ENCODE measurements at regions not wholly inside any gene's neighbourhood (a gene's known extent, or its start where the extent isn't known, plus 50 kb on each side); places are given as distances from the start of the nearest gene placed in this dataset.
"Not testable (repeated sequence)": the region's sequence is repeated elsewhere in the genome, so short reads cannot be mapped to it uniquely, and the experiment has no call there.

DNA sequence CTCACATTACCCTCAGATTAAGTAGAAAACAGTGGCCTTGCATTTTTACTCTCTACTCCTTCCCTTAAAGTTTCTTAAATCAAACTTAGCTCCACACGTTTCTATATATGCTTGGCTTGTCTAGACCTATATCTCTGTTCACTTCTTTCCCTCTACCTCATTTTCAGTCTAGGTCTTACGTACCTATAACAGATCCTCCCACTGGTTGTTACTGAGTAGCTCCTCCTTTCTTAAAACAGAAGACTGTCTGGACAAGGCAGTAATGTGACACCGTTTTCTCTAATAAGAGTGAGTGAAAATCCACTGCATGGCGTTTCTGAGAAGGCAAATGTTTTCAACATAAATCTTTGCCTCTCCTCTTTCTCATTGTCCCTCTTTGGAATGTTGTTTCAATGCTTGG is 211.7 kb upstream of the POGK start:
- no peak for DNase-seq

DNA sequence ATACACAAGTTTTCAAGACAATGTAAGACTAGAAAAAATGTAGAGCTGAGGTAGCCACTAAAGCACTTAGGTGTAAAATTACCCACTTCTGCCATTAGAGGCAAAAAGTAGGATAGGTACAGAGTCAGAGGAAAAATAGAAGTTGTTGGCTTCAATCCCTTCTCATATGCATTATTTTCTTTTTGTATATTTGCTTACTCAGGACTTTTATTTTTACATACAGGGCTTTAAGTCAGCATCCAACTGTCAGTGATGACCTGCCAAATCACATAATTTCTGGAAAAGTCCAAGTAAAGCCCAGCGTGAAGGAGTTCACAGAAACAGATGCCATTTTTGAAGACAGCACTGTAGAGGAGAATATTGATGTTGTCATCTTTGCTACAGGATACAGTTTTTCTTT is 211.0 kb upstream of the POGK start:
- DNase-seq: no peak

DNA sequence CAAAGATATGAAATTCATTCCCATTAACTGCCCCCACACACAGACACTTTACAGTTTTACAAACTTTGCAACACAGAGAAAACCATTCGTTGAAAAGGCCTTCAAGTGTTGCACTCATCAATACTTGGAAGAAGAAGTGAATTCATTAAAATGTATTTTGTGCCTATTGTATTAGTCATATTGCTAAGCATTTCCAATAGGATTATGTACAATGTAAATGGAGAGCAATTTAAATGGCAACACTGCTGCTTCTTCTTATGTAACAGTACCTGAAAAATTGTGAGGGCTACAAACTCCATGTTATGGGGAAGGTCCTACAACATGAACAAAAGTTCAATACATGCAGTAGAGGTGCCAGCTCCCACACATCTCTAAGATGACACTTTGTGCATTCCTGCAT is 209.3 kb upstream of the POGK start:
- DNase-seq: no peak

DNA sequence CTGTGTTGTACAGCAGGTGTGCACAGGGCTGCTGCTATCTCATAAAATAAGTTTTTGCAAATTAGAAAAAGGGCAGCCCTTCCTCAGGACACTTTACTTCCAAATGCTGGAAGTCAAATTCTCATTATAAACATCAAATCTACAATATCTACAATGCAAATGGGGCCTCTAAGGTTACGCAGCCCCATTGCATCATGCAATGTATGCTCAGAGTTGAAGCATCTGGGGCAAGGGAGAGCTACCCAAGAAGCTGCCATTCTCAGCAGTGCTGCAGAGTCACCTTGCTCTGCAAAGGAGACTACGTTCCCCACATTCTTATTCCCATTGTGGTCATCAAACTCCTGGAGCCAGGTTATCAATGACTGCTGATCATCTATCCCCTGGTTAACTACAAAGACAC is 208.9 kb upstream of the POGK start:
- no peak for DNase-seq

DNA sequence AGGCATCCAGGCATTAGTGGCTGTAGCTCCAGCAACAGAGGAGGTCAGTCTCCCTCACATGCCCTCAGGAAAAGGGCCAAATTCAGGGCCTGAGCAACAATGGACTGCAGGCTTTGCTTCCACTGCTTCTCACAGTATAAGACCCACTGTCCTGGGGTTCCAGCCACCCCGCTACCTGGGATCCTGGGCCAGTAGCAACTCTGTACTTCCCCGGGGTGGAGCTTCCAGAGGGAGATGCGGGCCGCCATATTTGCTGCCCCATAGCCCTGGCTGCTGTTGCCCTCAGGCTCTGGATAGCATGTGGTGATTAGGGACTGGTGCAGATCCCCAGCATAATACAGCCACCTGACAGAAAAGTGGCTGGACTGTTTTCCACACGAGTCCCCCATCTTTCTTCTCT is 201.1 kb upstream of the POGK start:
- no peak for DNase-seq

DNA sequence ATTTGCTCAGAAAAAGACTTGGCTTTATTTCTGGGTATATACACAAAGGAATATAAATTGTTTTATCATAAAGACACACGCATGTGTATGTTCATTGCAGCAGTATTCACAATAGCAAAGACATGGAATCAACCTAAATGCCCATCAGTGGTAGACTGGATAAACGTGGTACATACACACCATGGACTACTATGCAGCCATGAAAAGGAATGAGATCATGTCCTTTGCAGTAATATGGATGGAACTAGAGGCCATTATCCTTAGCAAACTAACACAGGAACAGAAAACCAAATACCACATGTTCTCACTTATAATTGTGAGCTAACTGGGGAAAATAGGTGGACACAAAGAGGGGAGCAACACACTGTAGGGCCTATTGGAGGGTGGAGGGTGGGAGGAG is 182.0 kb upstream of the POGK start:
- not testable (repeated sequence) for DNase-seq

DNA sequence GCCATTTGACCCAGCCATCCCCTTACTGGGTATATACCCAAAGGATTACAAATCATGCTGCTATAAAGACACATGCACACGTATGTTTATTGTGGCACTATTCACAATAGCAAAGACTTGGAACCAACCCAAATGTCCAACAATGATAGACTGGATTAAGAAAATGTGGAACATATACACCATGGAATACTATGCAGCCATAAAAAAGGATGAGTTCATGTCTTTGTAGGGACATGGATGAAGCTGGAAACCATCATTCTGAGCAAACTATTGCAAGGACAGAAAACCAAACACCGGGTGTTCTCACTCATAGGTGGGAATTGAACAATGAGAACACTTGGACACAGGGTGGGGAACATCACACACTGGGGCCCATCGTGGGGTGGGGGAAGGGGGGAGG is 172.5 kb upstream of the POGK start:
- not testable (repeated sequence) for DNase-seq

DNA sequence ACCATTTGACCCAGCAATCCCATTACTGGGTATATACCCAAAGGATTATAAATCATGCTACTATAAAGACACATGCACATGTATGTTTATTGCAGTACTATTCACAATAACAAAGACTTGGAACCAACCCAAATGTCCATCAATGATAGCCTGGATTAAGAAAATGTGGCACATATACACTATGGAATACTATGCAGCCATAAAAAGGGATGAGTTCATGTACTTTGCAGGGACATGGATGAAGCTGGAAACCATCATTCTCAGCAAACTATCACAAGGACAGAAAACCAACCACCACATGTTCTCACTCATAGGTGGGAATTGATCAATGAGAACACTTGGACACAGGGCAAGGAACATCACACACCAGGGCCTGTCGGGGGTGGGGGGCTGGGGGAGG is 171.7 kb upstream of the POGK start:
- DNase-seq: not testable (repeated sequence)

DNA sequence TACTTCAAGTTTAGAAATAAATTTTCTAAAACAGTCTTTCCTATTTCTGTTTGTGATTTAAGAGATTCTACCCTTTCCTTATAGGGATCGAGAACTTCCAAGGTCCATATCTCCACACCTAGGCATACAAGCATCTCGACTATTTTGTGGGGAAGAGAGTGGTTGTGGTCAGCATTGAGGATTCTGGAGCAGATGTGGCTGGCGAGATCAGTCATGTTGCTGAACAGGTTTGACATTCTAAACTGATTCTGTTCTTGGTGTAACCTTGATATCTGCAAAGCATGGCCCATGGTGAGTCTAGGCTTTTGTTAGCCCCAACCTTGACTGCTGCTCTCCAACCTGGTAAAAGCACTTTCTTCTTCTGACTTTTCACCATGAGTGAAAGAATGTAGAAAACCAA is 167.6 kb upstream of the POGK start:
- DNase-seq: no peak

DNA sequence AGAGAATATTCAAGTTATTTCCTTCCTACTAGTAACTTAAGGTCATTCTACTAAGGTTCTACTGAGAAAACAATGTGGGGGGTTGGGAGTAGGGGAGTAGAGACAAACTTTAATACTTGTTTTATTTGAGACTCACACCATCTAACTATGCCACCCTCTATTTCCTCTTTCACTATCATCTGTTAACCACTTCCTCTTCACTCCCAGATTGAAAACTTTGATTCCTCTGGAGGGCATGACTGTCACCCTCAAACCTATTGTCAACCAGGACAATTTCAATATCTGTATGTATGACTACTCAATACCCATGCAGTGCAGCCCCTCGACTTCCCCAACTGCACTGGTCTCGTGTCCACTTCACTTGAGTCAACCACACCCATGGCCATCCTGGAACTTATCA is 165.6 kb upstream of the POGK start:
- DNase-seq: no peak

DNA sequence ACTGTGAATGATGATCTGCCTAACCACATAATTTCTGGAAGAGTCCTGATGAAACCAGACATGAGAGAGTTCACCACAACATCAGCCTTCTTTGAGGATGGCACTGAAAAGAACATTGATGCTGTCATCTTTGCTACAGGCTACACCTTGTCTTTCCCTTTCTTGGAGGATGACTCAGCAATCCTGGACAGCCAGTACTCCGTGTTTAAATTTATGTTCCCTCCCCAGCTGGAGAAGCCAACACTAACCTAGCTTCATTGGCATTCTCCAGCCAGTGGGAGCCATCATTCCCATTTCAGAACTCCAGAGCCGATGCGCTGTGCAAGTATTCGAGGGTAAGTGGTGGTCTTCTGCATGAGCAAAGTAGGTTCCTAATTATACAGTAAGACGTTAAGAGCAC is 164.1 kb upstream of the POGK start:
- no peak for DNase-seq

DNA sequence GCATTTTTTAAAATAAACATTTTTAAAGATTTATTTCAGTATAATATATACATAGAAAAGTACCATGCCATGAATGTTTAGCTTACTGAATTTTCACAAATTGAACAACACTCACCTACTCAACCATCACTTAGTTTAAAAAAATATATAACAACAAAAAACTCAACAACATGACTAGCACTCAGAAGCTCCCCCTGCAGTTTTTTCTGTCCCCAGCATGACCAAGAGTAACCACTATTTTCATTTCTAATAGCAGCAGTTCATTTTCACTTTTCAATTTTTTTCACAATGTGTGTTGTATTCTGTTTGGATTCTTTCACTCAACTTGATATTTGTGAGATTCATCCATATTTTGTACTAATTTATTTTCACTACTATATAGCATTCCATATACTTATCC is 162.3 kb upstream of the POGK start:
- no peak for DNase-seq

DNA sequence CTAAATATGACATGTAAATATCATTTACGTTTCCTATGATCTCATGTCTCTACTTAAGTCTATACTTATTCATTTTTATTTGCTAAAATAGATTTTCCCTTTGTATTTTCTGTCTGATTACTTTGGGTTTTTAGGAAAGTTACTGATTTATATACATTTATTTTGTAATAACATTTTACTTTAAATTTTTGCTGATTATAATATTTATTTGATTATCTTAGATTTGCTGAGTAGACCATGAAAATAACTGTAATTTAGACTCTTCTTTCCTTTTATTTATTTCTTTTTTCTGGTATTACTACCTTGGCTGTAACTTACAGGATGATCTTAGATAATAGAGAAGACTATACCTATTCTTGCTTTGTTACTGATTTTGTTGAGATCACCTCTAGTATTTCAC is 159.9 kb upstream of the POGK start:
- DNase-seq: no peak

DNA sequence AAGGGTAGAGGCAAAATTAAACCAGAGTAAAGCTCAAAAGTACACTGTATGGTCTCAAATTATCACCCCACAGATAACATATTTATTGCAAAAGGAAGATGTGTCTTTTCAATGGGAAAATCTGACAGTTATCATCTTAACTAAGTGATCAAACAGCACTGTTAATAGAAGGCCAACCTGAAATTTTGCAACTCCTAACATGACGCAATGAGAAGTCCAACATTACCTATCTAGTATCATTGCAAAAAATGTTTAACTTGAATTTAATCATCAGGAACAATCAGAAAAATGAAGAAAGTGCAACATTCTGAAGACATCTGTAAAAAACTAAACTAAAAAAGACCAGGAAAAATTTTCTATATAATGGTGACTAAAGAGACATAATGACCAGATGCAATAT is 156.7 kb upstream of the POGK start:
- no peak for DNase-seq

DNA sequence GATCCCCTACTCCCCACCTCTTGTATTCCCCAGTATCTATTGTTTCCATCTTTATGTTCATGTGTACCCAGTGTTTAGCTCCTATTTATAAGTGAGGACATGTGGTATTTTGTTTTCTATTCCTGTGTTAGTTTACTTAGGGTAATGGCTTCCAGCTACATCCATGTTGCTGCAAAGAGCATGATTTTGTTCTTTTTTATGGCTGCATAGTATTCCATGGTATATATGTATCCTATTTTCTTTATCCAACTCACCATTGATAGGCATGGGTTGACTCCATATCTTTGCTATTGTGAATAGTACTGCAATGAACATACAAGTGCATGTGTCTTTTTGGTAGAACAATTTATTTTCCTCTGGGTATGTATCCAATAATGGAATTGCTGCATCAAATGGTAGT is 154.6 kb upstream of the POGK start:
- DNase-seq: not testable (repeated sequence)

DNA sequence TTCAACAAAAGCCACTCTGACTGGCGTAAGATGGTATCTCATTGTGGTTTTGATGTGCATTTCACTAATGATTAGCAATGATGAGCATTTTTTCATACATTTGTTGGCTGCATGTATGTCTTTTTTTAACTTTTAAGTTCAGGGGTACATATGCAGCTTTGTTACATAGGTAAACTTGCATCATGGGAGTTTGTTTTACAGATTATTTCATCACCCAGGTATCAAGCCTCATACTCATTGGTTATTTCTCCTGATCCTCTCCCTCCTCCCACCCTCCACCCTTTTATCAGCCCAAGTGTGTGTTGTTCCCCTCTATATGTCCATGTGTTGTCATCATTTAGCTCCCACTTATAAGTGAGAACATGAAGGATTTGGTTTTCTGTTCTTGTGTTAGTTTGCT is 154.1 kb upstream of the POGK start:
- DNase-seq: no peak

DNA sequence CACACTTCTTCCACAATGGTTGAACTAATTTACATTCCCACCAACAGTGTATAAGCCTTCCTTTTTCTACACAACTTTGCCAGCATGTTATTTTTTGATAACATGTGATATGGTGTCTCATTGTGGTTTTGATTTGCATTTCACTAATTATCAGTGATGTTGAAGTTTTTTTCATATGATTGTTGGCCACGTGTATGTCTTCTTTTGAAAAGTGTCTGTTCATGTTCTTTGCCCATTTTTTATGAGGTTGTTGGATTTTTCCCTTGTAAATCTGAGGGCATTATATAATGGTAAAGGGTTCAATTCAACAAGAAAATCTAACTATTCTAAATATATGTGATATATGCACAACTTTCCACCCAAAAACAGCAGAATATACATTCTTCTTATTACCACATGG is 153.4 kb upstream of the POGK start:
- DNase-seq: not testable (repeated sequence)

DNA sequence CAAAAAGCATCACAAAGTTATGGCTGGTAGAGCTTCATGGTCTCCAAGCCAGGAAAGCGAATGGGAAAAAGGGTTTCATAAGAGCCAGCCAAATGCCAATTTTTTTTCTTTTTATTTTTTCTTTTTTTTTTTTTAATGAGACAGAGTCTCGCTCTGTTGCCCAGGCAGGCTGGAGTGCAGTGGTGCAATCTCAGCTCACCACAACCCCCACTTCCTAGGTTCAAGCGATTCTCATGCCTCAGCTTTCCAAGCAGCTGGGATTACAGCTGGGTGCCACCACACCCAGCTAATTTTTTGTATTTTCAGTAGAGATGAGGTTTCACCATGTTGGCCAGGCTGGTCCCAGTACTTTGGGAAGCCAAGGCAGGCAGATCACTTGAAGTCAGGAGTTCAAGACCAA is 148.7 kb upstream of the POGK start:
- DNase-seq: not testable (repeated sequence)

DNA sequence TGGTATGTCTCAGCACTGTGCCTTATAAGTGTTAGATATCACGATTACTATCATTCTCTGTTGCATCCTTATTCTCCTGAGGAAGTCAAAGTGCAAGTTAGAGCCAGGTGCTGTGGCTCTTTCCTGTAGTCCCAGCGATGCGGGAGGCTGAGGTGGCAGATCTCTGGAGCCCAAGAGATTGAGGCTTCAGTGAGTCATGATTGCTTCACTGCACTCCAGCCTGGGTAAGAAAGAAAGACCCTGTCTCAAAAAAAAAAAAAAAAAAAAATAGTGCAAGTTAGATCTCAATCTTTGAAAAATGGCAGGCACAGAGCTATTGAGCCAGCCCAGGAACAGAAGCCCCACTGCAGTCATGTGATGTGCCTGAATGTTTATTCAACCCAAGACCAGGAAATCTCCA is 147.8 kb upstream of the POGK start:
- no peak for DNase-seq

DNA sequence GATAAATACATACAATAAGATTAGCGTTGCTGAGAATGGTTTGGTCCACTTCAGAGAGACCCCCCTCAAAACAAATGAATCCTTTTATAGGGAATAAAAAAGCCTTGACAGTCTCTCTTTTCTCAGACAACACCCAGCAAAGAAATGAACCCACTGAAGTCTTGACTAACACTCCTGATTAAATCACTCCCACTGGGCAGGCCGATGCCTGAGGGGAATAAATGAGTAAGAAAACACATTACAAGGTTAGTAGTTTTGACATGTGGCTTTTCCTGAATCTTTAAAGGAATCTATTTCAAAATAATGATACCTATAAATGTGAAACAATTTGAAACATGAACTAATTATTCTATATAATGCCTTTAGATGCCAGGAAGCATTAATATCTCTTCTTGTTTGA is 146.9 kb upstream of the POGK start:
- no peak for DNase-seq

DNA sequence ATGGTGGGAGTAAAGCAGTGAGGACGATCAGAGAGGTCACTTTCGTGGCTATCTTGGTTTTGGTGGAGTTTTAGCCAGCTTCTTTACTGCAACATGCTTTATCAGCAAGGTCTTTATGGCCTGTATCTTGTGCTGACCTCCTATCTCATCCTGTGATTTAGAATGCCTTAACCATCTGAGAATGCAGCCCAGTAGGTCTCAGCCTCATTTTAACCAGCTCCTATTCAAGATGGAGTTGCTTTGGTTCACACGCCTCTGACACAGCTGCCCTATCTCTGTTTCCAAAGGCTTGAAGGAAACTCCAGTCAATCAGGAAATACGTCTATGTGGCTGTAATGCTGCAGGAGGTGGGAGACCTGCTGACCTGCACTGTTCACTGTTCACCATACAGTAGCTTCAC is 146.1 kb upstream of the POGK start:
- no peak for DNase-seq

DNA sequence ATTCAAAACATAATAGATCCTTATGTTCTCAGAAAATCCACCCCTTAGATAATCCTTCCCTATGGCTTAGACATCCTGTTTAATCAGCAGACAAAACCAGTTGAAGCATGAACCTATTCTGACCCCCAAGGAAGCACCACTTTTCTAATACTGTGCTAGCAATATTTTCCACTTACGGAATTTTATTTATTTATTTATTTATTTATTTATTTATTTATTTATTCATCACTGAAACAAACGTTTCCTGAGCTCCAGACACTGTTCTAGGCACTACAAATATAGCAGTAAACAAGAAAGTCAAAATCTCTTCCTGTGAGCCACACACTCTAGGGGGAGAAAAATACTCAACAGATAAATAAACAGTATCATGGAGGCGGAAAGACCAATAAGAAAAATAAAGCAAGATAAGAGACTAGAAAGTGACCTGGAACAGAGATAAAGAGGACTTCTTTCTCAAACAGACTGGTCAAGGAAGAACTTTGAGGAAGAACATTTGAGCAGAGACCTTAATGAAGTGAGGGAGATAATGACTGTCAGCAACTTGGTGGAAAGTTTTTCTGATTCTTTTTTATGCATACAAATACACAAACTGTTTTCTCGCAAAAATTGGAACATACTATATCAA is 145.5 kb upstream of the POGK start:
- no peak for DNase-seq

DNA sequence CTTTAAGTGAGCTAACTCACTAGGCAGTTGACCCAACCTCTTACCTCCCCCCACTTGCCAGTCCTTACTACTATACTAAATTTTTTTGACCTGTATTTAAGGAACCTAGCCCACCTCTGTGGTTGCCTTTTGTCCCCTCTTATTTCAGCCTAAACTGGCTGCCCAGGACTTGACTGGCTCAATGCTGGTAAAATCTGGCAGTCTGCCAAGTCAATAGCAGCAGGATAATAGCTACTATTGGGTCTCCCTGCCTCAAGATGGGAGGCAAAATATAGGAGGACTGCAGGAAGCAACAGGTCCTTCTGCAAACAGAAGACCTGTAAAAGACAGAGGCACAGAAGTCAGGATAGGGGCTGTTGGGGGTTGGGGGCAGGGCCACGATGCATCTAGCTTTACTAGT is 144.2 kb upstream of the POGK start:
- no peak for DNase-seq

DNA sequence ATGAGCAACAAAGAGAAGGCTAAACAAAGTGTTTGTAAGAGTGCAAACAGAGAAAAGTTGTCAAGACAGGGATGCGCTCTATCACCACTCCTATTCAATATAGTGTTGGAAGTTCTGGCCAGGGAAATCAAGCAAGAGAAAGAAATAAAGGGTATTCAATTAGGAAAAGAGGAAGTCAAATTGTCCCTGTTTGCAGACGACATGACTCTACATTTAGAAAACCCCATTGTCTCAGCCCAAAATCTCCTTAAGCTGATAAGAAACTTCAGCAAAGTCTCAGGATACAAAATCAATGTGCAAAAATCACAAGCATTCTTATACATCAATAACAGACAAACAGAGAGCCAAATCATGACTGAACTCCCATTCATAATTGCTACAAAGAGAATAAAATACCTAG is 143.4 kb upstream of the POGK start:
- not testable (repeated sequence) for DNase-seq

DNA sequence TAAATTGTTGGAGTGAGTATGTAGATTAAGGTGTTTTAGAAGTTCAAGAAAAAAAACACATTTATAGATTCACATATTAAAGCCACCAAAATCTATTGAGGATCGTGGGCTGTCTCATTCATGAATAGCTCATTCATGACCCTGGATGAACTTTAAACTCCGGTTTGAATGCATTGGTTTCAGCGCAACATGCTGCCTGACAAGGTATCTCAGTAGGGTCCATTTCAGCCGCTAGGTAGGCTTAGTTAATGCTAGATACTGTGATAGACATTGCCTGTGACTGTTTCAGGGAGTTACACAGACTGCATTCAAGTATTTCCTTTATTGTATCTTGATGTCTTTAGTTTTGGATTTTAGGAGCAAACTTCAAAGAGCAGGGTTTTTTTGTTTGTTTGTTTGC is 140.5 kb upstream of the POGK start:
- DNase-seq: no peak

DNA sequence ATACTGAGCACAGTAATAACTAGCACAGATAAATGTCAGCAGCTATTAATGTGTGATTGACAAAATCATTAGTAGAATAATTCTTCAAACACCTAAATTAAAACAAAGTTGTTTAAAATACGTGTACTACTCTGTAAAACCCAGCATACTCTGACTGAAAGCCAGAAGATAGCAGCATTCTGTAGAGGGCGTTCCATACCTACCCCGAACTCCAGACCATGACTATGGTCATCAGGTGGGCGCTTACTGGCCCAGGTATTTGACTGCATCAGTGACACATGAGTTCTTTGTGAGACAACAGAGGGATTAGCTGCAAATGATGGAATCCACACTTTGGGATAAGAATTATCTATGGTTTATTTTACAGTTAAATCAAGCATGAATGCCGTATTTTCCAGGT is 139.7 kb upstream of the POGK start:
- no peak for DNase-seq
